ENCODE measurements at regions not wholly inside any gene's neighbourhood (a gene's known extent, or its start where the extent isn't known, plus 50 kb on each side); places are given as distances from the start of the nearest gene placed in this dataset.

DNA sequence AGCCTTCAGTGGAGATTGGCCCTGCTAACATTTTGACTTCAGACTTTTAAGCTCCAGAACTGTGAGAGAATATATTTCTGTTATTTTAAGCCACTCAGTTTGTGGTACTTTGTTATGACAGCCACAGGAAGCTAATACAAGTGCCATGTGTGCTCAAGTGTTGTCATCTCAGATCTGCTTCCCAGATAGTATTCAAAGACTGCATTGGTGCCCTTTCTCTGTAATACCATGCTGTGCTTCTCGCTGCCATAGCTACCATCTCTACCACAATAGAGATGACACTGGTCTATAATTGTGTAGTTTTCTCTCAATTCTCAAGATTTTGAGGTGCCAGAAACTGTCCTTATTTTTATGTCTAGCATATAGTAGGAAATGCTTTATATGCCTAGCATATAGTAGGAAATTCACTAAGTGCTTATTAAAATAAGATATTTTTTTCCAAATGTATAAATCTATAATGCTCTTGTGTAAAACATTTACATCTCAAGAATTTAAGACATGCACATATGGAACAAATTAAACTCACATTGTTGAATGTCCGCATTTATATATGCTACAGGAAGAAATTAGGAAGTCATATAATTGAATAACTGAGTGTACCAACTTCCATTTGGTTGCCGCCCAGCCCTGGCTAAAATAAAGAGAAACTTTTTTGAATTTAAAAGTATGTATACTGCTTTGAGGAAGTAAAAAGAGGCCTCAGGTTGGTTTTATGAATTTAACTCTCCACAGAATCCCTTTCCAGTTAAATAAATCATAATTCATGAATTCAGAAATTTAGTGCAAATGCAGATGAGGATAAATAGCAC, 77.6 kb downstream of the TPBG start:
- no peaks in the 10 kb centered on the region for H3K4me1 ChIP-seq
- no peaks in the 10 kb centered on the region for H3K9me3 ChIP-seq
- intact Hi-C loops (cut with DNase I), result no loop called here
- H3K4me3 ChIP-seq, result no peak overlapping the region
- H3K36me3 ChIP-seq, result no peaks in the 10 kb centered on the region
- DNase-seq (ENCODE audit: extremely low spot score), result no peak
- H3K27ac ChIP-seq (replicated peaks in 1 of 4), result no peak overlapping the region
- H3K27me3 ChIP-seq, result no peaks in the 10 kb centered on the region
- 87% methylated on average over 3 of the region's 3 CpGs for WGBS
- TF ChIP-seq POLR2A (IDR thresholded peaks at IDR 0.05; ENCODE audit: low read depth), result no peak
- no peak for TF ChIP-seq POLR2AphosphoS5 (IDR thresholded peaks at IDR 0.05)
- TF ChIP-seq EP300 (IDR thresholded peaks at IDR 0.05), result no peak
- TF ChIP-seq, protein P1, sequence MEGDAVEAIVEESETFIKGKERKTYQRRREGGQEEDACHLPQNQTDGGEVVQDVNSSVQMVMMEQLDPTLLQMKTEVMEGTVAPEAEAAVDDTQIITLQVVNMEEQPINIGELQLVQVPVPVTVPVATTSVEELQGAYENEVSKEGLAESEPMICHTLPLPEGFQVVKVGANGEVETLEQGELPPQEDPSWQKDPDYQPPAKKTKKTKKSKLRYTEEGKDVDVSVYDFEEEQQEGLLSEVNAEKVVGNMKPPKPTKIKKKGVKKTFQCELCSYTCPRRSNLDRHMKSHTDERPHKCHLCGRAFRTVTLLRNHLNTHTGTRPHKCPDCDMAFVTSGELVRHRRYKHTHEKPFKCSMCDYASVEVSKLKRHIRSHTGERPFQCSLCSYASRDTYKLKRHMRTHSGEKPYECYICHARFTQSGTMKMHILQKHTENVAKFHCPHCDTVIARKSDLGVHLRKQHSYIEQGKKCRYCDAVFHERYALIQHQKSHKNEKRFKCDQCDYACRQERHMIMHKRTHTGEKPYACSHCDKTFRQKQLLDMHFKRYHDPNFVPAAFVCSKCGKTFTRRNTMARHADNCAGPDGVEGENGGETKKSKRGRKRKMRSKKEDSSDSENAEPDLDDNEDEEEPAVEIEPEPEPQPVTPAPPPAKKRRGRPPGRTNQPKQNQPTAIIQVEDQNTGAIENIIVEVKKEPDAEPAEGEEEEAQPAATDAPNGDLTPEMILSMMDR (IDR thresholded peaks at IDR 0.05), result no peak

DNA sequence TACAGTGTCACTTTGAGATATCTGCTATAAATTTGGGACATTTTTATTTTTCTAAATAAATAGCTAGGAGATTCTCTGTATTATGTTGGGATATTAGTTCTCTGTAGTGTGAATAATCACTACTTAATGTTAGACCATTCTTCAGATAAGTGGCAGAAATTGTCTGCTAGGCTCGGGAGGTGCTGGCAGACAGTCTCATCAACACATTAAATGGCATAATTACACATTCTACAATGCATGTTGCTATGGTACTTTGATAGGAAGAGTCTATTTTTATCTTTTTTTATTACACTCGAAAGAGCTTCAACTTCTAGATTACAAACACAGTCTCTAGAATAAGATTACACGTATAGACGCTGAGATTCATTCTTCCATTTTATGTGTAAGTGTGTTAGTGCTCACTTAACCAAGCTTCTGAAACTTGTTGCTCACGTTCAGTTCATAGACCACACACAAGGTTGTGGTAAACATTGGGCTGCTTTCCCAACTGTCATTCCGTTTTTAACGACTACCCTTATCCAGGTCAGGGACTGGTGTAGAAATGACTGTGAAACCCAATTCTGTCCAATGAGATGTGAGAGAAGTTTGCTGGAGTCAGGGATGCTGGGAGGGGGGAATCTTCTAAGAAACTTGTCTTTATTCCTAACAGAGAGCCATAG, 78.6 kb downstream of the TPBG start:
- Histone ChIP-seq H3K4me3 (no peak overlapping the region), H3K27me3 (no peaks in the 10 kb centered on the region)
- 77% methylated on average over 7 of the region's 7 CpGs for WGBS

DNA sequence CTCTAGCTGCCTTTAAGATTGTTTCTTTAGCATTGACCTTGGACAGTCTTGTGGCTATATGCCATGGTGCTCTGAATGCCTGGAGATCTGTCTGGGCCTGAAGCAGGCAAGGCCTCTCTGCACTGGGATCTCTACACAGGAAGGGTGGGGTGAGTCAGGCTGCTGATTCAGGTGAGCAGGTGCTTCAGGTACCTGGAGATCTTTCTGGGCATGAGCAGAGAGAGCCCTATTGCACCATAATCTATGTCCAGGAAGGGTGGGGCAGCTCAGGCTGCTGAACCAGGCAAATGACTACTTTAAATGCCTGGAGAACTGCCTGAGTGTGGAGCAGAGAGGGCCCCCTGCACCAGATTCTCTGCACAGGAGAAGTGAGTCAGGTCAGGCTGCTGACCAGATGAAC, 94.5 kb downstream of the TPBG start:
- TF ChIP-seq POLR2AphosphoS5 (IDR thresholded peaks at IDR 0.05) (no peak), EP300 (IDR thresholded peaks at IDR 0.05) (no peak), POLR2A (IDR thresholded peaks at IDR 0.05; ENCODE audit: low read depth) (no peak)
- TF ChIP-seq, protein P1 (IDR thresholded peaks at IDR 0.05), result no peak
- H3K27me3 ChIP-seq, result no peaks in the 10 kb centered on the region
- no peak for DNase-seq (ENCODE audit: extremely low spot score)
- no peaks in the 10 kb centered on the region for H3K36me3 ChIP-seq
- H3K27ac ChIP-seq (replicated peaks in 1 of 4), result no peak overlapping the region
- no peak overlapping the region for H3K4me3 ChIP-seq
- intact Hi-C loops (cut with DNase I), result no loop called here
- peaks cover 0 to 6% (median 2%) of the 10 kb centered on the region in 4 donors for H3K9me3 ChIP-seq
- no peaks in the 10 kb centered on the region for H3K4me1 ChIP-seq

More for the DNA sequence above, 78.6 kb downstream of the TPBG start:
- no peaks in the 10 kb centered on the region for H3K4me1 ChIP-seq
- TF ChIP-seq POLR2AphosphoS5 (IDR thresholded peaks at IDR 0.05), result no peak
- TF ChIP-seq, protein P1 (IDR thresholded peaks at IDR 0.05), result no peak
- TF ChIP-seq POLR2A (IDR thresholded peaks at IDR 0.05; ENCODE audit: low read depth), result no peak
- no peak for TF ChIP-seq EP300 (IDR thresholded peaks at IDR 0.05)
- DNase-seq (ENCODE audit: extremely low spot score), result no peak
- H3K36me3 ChIP-seq, result no peaks in the 10 kb centered on the region
- no peak overlapping the region for H3K27ac ChIP-seq (replicated peaks in 1 of 4)
- H3K9me3 ChIP-seq, result no peaks in the 10 kb centered on the region
- intact Hi-C loops (cut with DNase I), result no loop called here

DNA sequence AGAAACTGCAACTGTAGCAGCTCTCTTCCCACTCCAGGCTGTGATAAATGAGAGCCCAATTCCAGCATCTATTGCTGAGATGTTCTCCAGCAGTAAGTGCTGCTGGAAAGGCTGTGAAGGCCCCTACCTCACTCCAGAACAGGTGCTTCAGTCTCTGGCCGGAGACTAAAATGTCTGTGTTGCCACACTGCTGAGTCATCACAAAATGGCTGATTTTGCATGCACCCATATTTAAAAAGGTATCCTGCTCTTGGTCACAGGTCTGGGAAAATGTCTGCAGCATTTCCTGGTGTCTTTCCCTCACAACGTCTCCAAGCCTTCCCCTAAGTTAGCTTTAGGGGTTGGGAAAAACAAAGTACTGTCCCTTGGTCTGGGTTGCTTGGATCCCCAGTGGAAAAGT, 95.1 kb downstream of the TPBG start:
- Histone ChIP-seq H3K27me3 (no peaks in the 10 kb centered on the region), H3K27ac (replicated peaks in 1 of 4) (no peak overlapping the region), H3K9me3 (peaks cover 0 to 6% (median 2%) of the 10 kb centered on the region in 4 donors), H3K4me3 (no peak overlapping the region), H3K36me3 (no peaks in the 10 kb centered on the region), H3K4me1 (no peaks in the 10 kb centered on the region)
- TF ChIP-seq, protein P1 (IDR thresholded peaks at IDR 0.05), result no peak
- TF ChIP-seq POLR2AphosphoS5 (IDR thresholded peaks at IDR 0.05) (no peak), EP300 (IDR thresholded peaks at IDR 0.05) (no peak), POLR2A (IDR thresholded peaks at IDR 0.05; ENCODE audit: low read depth) (no peak)
- no peak for DNase-seq (ENCODE audit: extremely low spot score)
- WGBS, result 69% methylated on average over 2 of the region's 2 CpGs
- intact Hi-C loops (cut with DNase I), result no loop called here

All from esophagus muscularis mucosa (tissue), 4 donors.